ENCODE measurements at regions not wholly inside any gene's neighbourhood (a gene's known extent, or its start where the extent isn't known, plus 50 kb on each side); places are given as distances from the start of the nearest gene placed in this dataset.

DNA sequence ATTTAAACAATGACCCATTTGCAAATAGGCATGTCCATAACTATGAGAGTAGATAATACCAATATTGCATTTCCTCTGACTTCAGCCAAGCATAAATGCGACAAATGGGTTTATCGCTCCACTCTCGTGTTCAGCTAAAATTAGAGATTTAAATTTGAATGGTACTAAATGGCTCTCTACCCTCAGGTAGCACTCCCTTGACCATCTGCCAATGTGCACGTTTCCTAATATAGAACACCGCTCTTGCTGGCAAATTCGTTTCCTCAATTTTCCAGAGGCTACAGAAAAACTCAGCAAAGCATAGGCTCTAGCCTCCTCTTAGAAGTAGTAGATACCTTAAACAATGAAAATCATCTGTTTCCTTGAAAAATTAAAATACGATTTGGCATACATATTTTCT is 251.6 kb downstream of the ADGRA3 start:
- Mint-ChIP-seq H3K27ac (ENCODE audit: low read depth, unreplicated experiment) (no peak overlapping the region), H3K4me3 (ENCODE audit: unreplicated experiment) (no peak overlapping the region), H3K27me3 (ENCODE audit: insufficient read depth, unreplicated experiment) (no peaks in the 10 kb centered on the region), H3K36me3 (ENCODE audit: insufficient read depth, unreplicated experiment) (no peaks in the 10 kb centered on the region), H3K4me1 (ENCODE audit: insufficient read depth, unreplicated experiment) (no peaks in the 10 kb centered on the region), H3K9me3 (ENCODE audit: unreplicated experiment) (no peaks in the 10 kb centered on the region)
- POLR2A ChIA-PET = no interaction called here
- TF ChIP-seq, protein P1, sequence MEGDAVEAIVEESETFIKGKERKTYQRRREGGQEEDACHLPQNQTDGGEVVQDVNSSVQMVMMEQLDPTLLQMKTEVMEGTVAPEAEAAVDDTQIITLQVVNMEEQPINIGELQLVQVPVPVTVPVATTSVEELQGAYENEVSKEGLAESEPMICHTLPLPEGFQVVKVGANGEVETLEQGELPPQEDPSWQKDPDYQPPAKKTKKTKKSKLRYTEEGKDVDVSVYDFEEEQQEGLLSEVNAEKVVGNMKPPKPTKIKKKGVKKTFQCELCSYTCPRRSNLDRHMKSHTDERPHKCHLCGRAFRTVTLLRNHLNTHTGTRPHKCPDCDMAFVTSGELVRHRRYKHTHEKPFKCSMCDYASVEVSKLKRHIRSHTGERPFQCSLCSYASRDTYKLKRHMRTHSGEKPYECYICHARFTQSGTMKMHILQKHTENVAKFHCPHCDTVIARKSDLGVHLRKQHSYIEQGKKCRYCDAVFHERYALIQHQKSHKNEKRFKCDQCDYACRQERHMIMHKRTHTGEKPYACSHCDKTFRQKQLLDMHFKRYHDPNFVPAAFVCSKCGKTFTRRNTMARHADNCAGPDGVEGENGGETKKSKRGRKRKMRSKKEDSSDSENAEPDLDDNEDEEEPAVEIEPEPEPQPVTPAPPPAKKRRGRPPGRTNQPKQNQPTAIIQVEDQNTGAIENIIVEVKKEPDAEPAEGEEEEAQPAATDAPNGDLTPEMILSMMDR (IDR thresholded peaks at IDR 0.05; ENCODE audit: unreplicated experiment) = no peak
- CTCF ChIA-PET = no interaction called here
- no peak for DNase-seq (ENCODE audit: unreplicated experiment)
- no TSS peak for BruUV-seq (replicated peaks)
- intact Hi-C loops (cut with micrococcal nuclease) = no loop called here

GRCh38 chr4:22253431-22253830 is 262.4 kb downstream of the ADGRA3 start:
- CTCF ChIA-PET = interaction anchor here (0.7 kb wide), 1 partner anchor 1386 kb away, joined by 3 read pairs; no protein-coding TSS in a partner anchor
- intact Hi-C loops (cut with micrococcal nuclease) = no loop called here
- Mint-ChIP-seq H3K4me3 (ENCODE audit: unreplicated experiment) (no peak overlapping the region), H3K27me3 (ENCODE audit: insufficient read depth, unreplicated experiment) (no peaks in the 10 kb centered on the region), H3K4me1 (ENCODE audit: insufficient read depth, unreplicated experiment) (no peaks in the 10 kb centered on the region), H3K9me3 (ENCODE audit: unreplicated experiment) (no peaks in the 10 kb centered on the region), H3K36me3 (ENCODE audit: insufficient read depth, unreplicated experiment) (no peaks in the 10 kb centered on the region), H3K27ac (ENCODE audit: low read depth, unreplicated experiment) (no peak overlapping the region)
- no TSS peak for BruUV-seq (replicated peaks)
- TF ChIP-seq, protein P1 (IDR thresholded peaks at IDR 0.05; ENCODE audit: unreplicated experiment) = no peak
- no peak for DNase-seq (ENCODE audit: unreplicated experiment)
- POLR2A ChIA-PET = no interaction called here

DNA sequence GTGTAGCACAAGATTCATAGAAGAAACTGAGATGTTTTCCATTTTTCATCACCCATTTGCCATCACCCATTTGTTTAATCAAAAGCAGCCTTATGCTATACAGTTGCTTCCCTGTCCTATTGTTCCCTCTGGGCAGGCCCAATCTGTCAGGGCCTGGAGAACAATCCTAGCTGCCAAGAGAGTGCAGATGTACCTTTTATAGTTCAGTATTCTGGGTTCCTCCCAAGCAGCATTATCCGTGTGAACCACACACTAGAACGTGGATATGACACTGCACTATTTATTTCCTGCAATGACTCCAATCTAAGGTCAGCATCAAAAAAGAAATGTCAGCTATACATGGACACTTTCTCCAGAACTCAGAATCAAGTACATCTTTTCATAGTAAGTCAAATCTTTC is 269.0 kb downstream of the ADGRA3 start:
- Mint-ChIP-seq H3K4me3 (ENCODE audit: unreplicated experiment) (no peak overlapping the region), H3K27me3 (ENCODE audit: insufficient read depth, unreplicated experiment) (no peaks in the 10 kb centered on the region), H3K4me1 (ENCODE audit: insufficient read depth, unreplicated experiment) (no peaks in the 10 kb centered on the region), H3K36me3 (ENCODE audit: insufficient read depth, unreplicated experiment) (no peaks in the 10 kb centered on the region), H3K9me3 (ENCODE audit: unreplicated experiment) (no peaks in the 10 kb centered on the region), H3K27ac (ENCODE audit: low read depth, unreplicated experiment) (no peak overlapping the region)
- DNase-seq (ENCODE audit: unreplicated experiment) = no peak
- TF ChIP-seq, protein P1 (IDR thresholded peaks at IDR 0.05; ENCODE audit: unreplicated experiment) = no peak
- intact Hi-C loops (cut with micrococcal nuclease) = no loop called here
- no TSS peak for BruUV-seq (replicated peaks)
- ChIA-PET POLR2A (no interaction called here), CTCF (no interaction called here)

DNA sequence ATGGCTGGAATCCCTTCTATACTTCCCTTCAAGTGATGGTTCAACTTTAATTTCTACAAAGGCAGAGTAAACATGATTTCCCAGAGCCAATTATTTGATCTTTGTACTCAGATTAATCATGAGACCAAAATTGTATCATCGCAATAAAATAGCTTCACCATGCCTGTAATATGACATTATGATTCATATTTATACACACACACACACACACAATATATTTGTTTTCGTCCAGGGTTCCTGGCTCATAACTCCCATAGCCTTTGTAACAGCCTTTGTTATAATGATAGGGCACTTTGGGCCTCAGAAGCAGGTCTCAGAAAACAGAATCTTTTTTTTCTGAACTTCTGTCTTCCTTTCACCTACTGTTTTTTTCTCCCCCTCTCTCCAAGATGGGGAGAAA is 270.6 kb downstream of the ADGRA3 start:
- Mint-ChIP-seq H3K36me3 (ENCODE audit: insufficient read depth, unreplicated experiment) (no peaks in the 10 kb centered on the region), H3K4me3 (ENCODE audit: unreplicated experiment) (no peak overlapping the region), H3K27me3 (ENCODE audit: insufficient read depth, unreplicated experiment) (no peaks in the 10 kb centered on the region), H3K9me3 (ENCODE audit: unreplicated experiment) (no peaks in the 10 kb centered on the region), H3K27ac (ENCODE audit: low read depth, unreplicated experiment) (no peak overlapping the region), H3K4me1 (ENCODE audit: insufficient read depth, unreplicated experiment) (no peaks in the 10 kb centered on the region)
- intact Hi-C loops (cut with micrococcal nuclease) = no loop called here
- no TSS peak for BruUV-seq (replicated peaks)
- CTCF ChIA-PET = no interaction called here
- POLR2A ChIA-PET = no interaction called here
- TF ChIP-seq, protein P1 (IDR thresholded peaks at IDR 0.05; ENCODE audit: unreplicated experiment) = no peak
- no peak for DNase-seq (ENCODE audit: unreplicated experiment)

Measured in MCF 10A (cell line).